IPS DF 19.7 (cell line): ENCODE measurements at regions not wholly inside any gene's neighbourhood (a gene's known extent, or its start where the extent isn't known, plus 50 kb on each side); places are given as distances from the start of the nearest gene placed in this dataset.
A peak's percentile ranks its signal among the peaks of the same experiment; 100 is the strongest.

Experiments
- DNase-seq: peaks from one replicate; pipeline ENCODE4 v3.0.0-alpha.2; 2013; ENCODE audit warnings: low read depth, low spot score

DNA sequence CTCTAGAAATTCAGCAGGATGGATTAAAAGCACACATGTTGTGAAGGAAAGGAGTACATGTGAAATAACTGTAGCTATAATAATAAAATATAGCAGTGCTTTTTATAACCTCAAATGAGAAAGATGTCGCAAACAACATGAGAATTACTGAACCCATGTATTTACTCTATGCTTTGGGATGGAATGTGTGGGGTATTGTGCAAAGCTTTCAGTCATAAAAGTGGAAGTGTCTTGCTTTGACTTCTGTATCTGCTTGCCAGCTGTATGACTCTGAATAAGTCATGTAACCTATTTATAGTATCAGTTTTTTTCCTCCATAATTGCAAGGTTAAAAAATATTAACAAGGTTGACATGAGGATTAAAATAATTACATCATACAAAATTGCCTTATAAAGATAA, 519.3 kb upstream of the CADM2 start:
- DNase-seq: no peak

DNA sequence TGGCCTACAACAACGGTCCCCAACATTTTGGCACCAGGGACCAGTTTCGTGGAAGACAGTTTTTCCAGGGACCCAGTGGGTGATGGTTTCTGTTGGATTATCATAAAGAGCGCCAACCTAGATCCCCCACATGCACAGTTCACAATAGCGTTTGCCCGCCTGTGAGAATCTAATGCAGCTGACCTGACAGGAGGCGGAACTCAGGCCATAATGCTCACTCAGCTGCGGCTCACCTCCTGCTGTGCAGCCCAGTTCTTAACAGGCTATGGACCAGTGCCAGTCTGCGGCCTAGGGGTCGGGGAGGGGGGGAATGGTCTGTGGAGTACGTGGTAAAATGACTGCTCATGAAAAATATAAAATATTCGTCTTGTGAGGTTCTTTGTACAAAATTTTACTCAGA, 518.5 kb upstream of the CADM2 start:
- DNase-seq: no peak

DNA sequence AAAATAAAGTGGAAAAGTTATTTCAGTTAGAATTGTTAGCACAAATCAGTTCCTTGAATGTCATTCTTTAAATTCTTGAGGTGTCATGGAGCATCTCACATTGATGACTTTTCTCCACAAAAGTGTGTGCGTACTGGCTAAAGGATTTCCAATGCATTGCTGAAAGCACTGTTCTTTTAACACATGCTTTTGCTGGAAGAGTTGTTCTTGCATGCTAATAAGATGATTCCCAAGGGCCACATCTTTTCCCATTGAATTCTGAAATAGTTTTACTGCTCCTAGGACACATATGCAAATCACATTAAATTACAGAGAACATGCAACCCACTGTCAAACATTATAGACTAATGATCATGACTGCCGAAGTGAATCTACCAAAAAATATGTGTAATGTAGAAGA, 516.3 kb upstream of the CADM2 start:
- DNase-seq: no peak

DNA sequence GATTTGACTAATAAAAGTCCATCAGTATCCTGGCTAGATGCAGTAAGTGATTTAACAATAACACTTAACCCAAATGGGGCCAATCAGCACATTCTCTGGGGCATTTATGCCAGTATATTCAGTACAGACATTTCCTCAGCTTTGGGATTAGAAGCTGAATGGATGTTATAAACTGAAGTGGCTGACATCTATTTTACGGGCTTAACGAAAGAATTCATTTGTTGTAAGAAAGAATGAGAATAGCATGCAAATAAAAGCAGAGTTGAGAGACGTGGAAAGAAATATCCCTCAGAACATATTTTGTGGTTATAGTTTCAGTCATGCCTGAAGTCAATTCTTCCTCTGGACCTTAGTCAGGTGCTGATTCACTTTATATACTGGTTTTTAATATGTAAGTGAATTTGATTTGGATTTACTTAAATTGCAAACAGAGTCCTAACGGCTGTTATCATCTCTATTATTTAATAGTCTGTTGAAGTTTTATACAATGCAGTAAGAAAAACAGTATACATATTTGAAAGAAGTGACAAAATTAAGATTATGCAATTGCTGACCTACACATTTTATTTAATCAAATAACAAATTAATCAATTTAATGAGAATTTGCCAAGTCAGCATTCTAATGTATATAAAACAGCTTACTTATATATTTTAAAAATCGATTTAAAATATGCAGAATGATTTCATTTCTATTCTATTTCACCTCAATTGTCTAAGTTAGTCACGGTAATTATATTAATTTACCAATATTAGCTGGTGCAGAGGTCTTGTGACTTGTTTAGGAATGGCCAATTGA, 513.9 kb upstream of the CADM2 start:
- DNase-seq: no peak

DNA sequence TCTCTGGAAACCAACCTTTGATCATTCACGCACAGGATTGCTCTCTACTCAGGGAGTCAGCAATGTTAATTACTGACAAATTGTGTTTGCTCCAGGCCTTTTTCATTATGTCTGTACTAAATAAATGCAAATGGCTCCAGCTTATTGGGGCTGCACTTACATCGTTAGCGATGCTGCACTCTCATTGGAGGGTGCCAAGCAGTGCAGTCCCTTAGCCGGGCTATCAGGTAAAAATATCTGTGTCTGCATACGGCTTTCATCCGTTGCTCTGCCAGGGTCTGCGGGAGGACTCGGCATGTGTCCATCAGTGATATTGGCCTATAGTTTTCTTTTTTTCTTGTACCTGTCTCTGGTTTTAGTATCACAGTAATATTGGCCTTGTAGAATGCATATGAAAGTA, 471.5 kb upstream of the CADM2 start:
- no peak for DNase-seq

DNA sequence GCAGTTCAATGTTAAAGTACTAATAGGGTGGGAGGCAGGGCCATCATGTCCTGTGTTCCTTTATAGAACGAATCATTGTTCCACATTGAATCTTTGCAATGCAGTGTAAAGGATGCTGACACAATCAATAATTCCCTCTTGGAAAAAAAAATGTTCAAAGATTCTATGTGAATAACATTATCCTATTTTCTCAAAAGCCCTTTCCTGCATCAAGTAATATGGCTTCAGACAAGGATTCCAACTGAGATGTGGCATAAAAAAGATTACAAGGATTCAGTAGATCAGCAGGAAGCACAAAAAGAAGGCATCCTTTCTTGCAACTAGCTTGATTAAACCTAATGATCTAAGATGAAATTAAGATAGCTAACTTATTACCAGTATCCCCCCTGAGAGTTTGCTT, 454.0 kb upstream of the CADM2 start:
- no peak for DNase-seq

DNA sequence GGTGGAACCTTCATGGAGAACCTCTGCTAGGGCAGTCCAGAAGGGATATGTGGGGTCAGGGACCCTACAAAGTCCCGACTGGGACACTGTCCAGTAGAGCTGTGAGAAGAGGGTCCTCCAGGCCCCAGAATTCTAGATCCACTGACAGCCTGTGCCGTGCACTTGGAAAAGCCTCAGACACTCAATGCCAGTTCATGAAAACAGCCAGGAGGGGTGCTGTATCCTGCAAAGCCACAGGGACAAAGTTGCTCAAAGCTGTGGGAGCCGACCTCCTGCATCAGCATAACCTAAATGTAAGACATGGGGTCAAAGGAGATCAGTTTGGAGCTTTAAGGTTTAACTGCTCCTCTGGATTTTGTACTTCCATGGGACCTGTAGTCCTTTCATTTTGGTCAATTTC, 448.8 kb upstream of the CADM2 start:
- DNase-seq: no peak

DNA sequence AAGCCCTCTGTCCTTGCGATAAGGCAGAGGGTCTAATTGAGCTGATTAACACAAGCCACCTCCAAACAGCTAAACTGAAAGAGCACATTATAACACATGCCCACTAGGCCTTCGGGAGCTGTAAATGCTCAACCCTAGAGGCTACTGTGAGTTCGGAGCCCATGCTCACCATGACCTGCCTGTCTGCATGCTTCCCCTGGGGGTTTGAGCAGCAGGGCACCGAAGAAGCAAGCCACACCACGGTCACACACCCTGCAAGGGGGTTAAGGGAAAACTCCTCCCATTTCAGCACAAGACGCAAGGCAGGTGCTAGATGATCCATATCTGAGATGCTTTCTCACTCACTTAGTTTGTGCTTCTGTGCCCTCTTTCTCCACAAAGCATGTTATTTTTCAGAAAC, 435.9 kb upstream of the CADM2 start:
- DNase-seq: no peak

DNA sequence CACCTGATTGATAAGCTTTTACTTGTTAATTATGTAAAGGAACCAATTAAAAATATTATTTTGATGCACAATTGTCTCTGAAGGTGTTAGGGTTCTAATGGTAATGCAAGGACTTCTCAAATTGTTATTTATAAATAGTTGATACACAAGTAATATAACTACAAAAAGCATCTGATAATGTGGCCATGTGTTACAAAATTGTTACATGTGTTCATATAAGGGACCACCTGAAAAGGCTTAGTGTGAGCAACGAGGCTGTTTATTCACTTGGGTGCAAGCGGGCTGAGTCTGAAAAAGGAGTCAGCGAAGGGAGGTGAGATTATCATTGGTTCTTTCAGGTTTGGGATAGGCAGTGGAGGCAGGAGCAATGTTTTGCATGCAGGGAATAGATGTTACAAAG, 421.9 kb upstream of the CADM2 start:
- no peak for DNase-seq

DNA sequence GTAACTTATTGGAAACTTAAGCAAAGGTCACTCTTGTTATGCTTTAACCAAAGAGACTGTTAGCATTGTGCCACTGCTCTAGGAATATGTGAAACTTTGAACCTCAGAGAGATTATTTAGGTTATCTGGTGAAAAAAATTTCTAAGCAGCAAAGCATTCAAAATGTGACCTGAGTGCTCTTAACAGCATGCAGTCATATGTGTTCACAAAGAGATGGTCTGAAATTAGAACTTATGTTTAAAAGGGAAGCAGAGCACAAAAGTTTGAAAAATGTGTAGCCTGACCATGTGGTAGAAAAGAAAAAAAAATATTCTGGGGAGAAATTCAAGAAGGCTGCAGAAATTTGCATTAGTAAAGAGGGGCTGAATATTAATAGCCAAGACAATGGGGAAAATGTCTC, 420.2 kb upstream of the CADM2 start:
- DNase-seq: no peak

DNA sequence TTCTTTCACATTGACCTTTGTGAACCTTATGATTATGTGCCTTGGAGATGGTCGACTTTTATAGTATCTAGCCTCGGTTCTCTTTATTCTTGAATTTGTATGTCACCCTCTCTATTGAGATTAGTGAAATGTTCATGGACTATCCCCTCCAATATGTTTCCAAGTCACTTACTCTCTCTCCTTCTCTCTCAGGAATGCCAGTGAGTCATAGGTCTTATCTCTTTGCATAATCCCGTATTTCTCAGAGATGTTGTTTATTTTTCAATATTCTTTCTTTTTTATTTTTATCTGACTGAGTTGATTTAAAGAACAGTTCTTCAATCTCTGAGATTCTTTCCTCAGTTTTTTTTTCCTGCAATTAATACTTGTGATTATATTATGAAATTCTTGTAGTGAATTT, 411.6 kb upstream of the CADM2 start:
- no peak for DNase-seq

DNA sequence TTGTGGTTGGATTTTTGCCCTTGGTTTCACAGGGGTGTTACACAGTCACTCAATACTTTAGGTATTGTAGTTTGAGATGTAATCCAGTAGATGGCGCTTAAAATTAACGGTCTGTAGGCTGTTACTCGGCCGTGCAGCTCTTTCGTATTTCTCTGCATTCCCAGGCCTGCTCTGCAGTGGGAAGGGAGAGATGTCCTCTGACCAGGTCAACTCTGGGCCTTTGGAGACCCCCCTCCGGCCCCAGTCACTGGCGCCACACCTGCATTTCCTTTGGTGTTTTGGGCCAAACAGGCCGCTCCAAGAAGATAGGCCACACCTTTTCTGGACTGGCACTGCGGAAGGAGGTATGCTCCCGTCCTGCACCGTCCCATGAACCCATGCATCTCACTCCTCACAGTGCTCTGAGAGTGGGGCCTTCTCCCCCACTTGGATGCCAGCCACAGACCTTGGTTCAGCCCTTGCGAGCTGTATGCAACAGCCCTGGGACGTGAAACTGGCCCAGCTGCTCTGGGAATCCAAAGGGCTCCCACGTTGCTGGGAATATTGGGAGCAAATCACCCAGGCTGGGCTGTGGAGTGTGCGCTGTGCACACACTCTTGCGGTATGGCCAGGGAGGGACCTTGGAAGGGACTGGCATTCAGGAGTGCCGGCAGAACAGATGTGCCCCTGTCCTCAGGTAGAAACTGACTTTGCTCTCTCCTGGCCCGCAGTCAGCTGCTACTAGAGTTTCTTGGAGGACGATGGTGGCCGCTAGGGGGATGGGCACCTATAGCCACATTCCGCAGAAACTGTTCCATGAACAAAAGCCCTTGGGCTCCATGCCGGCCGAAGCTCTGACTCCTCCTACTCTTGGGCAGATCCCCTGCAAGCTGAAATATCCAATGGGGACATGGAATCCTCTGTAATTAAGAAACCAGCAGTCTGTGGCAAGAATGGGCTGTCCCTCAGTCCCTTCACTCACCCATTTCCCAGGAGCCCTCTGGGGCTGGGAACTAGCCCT, 410.5 kb upstream of the CADM2 start:
- DNase-seq: peak; percentile 47

DNA sequence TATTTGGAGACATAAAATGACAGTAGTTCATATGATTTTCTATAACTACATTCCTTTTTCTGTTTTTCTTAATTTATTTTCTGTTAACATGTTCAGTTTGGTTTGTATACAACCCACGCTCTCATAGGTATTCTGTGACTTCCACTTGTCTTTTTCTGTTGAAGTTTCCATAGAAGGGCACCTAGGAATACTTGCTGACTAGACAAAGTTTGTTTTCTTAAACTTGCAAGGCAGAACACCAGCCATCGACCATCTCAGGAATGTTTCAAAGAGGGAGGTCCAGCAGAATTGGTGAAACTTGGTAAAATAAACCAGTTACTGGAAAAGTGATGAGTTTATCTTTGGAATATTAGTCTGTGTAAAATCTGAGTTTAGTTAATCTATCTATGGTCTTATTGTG, 403.2 kb upstream of the CADM2 start:
- no peak for DNase-seq

DNA sequence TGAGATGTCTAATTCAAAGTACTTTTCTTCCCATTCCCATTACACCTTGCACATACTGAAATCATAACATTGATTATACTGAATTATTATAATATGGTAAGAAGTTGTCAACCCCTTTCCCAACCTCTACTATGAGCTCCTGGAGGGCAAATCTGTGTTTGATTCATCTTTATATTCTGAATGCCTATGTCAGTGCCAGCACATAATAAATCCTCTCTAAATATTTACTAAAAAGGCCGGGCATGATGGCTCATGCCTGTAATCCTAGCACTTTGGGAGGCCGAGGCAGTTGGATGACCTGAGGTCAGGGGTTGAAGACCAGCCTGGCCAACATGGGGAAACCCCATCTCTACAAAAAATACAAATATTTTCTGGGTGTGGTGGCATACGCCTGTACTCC, 392.5 kb upstream of the CADM2 start:
- DNase-seq: no peak

DNA sequence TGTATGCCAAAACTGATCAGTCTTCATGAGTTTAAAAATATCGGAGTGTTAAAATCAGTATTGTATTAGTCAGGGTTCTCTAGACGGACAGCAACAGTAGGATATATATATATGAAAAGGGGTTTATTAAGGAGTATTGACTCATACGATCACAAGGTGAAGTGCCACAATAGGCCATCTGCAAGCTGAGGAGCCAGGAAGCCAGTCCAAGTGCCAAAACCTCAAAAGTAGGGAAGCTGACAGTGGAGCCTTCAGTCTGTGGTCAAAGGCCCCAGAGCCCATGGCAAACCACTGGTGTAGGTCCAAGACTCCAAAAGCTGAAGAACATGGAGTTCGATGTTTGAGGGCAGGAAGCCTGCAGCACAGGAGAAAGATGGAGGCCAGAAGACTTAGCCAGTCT, 391.0 kb upstream of the CADM2 start:
- no peak for DNase-seq

DNA sequence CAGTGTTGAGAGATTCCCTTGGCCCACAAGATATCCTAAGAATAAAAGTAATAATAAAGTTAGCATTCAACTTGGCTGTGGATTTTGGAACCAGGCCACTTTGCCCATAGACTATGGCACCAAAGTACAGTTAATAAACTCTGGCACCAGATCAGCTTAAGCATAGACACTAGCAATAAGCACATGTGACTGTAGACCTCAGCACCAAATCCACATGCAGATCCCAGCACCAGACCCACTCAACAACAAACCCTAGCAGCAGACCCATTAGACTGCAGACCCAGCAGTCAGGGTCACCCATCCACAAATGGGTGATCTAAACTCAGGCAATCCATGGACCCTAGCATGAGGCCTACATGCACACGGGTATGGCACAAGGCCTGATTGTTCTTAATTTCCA, 384.8 kb upstream of the CADM2 start:
- DNase-seq: no peak

DNA sequence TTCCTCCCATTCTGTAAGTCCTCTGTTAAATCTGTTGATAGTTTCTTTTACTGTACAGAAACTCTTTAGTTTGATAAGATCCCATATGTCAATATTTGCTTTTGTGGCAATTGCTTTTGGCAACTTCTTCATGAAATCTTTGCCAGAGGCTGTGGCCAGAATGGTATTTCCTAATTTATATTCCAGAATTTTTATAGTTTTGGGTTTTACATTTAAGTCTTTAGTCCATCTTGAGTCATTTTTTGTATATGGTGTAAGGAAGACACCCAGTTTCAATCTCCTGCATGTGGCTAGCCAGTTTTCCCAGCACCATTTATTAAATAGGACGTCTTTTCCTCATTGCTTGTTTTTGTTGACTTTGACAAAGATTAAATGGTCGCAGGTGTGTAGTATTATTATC, 372.4 kb upstream of the CADM2 start:
- DNase-seq: no peak

DNA sequence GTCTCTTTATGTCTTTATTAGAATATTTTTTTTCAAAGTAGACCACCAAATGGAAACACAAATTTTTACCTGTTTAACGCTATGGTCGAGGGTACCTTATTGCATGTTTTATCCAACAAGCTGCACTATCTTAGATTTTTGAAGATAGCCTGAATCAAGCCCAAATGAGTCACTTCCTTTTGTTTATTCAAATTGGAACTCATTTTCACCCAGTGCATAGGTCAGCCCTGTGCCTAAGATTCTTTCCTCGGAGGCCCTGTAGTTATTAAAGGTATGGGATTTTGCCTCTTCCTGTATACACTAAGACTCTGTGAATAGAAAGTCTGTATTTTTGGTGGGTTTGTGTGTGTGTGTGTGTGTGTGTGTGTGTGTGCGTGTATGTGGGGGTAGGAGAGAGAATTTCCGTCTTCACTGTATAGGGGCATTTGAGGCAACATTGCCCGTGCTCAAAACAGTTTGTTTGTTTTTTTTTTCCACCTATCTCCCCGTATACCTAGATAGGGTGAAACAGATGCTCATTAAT, 358.0 kb upstream of the CADM2 start:
- no peak for DNase-seq

DNA sequence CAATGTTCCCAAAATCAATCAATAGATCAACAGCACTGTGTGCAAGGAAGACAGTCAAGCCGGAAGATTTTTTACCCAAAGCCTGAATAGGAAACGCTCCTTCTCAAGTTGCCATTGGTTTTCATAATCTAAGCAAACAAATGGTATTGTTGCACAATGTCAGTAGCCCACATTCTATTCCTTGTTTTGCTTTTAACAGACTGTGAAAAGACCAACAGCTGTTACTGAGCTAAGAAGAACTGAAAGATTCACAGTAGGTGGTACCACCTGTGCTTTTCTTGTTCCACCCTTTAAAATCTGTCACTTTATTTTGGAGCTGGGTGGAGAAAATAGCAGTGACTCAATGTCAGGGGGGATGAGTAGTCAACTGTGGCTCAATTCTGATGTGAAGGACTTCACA, 357.5 kb upstream of the CADM2 start:
- DNase-seq: peak; percentile 25

DNA sequence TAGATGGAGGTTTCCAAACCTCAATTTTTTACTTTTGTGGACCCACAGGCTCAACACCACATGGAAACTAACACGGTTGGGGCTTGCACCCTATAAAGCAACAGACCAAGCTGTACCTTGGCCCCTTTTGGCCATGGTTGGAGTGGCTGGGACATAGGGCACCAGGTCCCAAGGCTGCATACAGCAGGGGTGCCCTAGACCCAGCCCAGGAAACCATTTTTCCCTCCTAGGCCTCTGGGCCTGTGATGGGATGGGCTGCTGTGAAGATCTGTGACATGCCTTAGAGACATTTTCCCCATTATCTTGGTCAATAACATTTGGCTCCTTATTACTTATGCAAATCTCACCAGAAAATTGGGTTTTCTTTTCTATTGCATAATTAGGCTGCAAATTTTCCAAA, 337.0 kb upstream of the CADM2 start:
- DNase-seq: no peak

DNA sequence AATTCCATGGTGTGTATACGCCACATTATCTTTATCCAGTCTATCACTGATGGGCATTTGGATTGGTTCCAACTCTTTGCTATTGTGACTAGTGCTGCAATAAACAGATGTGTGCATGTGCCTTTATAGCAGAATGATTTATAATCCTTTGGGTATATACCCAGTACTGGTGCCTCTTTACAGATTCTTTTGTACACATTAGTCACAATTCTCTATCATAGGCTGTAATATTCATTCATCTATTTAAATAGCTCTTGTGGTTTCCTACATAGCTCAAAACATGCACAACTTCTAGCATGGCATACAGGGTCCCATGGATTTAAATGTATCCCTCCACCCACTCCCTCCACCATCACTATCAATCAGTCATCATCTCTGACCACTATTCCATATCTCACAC, 324.1 kb upstream of the CADM2 start:
- no peak for DNase-seq

DNA sequence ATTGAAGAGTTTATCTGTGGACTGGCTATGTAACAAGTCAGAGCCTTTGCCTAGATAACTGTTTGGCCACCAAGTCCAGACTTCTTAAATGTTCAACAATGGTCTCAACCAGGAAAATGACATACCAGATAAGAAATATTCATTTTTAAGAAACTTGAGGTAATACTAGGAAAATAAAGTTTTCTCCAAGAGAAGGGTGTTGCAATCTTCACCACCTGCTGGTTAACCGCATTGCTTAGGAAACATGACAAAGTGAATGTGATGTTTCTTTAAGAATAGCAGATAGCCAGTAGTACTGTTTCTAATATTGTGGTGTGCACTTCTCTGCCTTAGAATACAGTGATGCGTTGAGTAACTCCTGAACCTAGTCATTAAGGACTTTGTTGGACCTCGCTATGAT, 321.5 kb upstream of the CADM2 start:
- no peak for DNase-seq

DNA sequence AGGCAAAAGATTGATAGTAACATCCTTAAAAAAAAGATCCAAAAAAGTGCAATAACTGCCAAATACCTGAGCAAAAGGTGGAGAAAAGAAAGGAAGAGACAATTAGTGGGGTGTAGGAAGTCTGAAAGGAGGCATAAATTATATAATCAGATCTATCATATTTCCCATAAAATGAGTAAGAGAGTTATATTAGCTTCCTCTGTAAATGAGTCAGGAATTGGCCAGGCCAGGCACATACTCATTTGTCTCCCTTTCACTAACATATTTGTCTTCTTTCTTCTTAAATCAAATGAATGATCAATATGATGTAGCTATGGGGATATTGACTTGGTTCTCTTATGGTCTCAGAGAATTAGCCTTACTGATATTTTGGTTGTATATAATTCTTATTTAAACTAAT, 292.3 kb upstream of the CADM2 start:
- no peak for DNase-seq
